ENCODE measurements at regions not wholly inside any gene's neighbourhood (a gene's known extent, or its start where the extent isn't known, plus 50 kb on each side); places are given as distances from the start of the nearest gene placed in this dataset.

- no peak for DNase-seq
These were observed 1951.9 kb upstream of the SEL1L start for GRCh38 chr14:83485591-83485990.

GRCh38 chr14:83491091-83491490, 1957.4 kb upstream of the SEL1L start:
- DNase-seq: no peak

GRCh38 chr14:83520837-83521236, 1987.2 kb upstream of the SEL1L start:
- DNase-seq: no peak

GRCh38 chr14:83529531-83529930, 1995.9 kb upstream of the SEL1L start:
- DNase-seq: no peak

GRCh38 chr14:83533734-83534133, 1996.2 kb upstream of the FLRT2 start:
- no peak for DNase-seq

- DNase-seq: no peak
These were observed 1994.9 kb upstream of the FLRT2 start for GRCh38 chr14:83534995-83535394.

- no peak for DNase-seq
These were observed 1994.5 kb upstream of the FLRT2 start for GRCh38 chr14:83535444-83535843.

- no peak for DNase-seq
These were observed 1988.8 kb upstream of the FLRT2 start for GRCh38 chr14:83541147-83541546.

- no peak for DNase-seq
These were observed 1981.7 kb upstream of the FLRT2 start for GRCh38 chr14:83548061-83548839.

GRCh38 chr14:83556065-83556464, 1973.9 kb upstream of the FLRT2 start:
- no peak for DNase-seq

- DNase-seq: no peak
These were observed 1973.0 kb upstream of the FLRT2 start for GRCh38 chr14:83556746-83557453.

- no peak for DNase-seq
These were observed 1971.0 kb upstream of the FLRT2 start for GRCh38 chr14:83558946-83559345.

- no peak for DNase-seq
These were observed 1970.2 kb upstream of the FLRT2 start for GRCh38 chr14:83559721-83560120.

- DNase-seq: no peak
These were observed 1968.7 kb upstream of the FLRT2 start for GRCh38 chr14:83561261-83561660.

GRCh38 chr14:83566567-83566966, 1963.4 kb upstream of the FLRT2 start:
- no peak for DNase-seq

GRCh38 chr14:83568141-83568540, 1961.8 kb upstream of the FLRT2 start:
- no peak for DNase-seq

GRCh38 chr14:83575301-83575700, 1954.6 kb upstream of the FLRT2 start:
- no peak for DNase-seq

GRCh38 chr14:83583201-83583600, 1946.7 kb upstream of the FLRT2 start:
- DNase-seq: no peak

GRCh38 chr14:83594874-83595273, 1935.1 kb upstream of the FLRT2 start:
- no peak for DNase-seq

- DNase-seq: no peak
These were observed 1922.3 kb upstream of the FLRT2 start for GRCh38 chr14:83607682-83608081.

GRCh38 chr14:83611491-83611890, 1918.5 kb upstream of the FLRT2 start:
- DNase-seq: no peak

GRCh38 chr14:83611906-83612390, 1918.0 kb upstream of the FLRT2 start:
- no peak for DNase-seq

- no peak for DNase-seq
These were observed 1915.0 kb upstream of the FLRT2 start for GRCh38 chr14:83614956-83615355.

GRCh38 chr14:83624541-83624940, 1905.4 kb upstream of the FLRT2 start:
- DNase-seq: no peak

All from activated gamma-delta T cell (primary cell).